ENCODE measurements at regions not wholly inside any gene's neighbourhood (a gene's known extent, or its start where the extent isn't known, plus 50 kb on each side); places are given as distances from the start of the nearest gene placed in this dataset.

DNA sequence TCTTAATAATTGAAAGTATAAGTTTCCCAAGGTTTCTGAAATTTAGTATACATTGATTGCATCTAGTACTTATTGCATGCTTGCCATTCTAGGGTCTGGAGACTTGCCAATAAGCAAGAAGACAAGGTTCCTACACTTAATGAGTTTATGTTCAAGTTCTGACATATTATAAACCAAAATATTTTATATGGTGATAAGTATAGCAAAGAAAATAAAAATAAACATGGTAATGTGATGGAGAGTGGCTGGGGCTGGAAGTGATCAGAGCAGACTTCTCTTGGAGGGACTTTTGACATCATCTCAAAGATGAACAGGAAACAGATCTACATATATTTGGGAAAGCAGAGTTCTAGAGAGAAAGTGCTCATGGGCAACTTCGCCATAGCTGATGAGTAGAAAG is 119.5 kb upstream of the EPHA4 start:
- no peak for DNase-seq (ENCODE audit: low read depth in 2 of 2)
- Histone ChIP-seq H3K9me3 (ENCODE audit: control insufficient read depth, insufficient read depth, low read depth, low read length) (no peaks in the 10 kb centered on the region), H3K79me2 (ENCODE audit: control insufficient read depth, insufficient read depth, low read length) (no peaks in the 10 kb centered on the region), H3K9ac (ENCODE audit: insufficient read depth, low read length) (no peak overlapping the region), H3K4me2 (ENCODE audit: extremely low read depth, insufficient read depth, low read length) (no peak overlapping the region), H2AFZ (ENCODE audit: low read length) (no peak overlapping the region), H3K27ac (ENCODE audit: insufficient read depth, low read length) (no peak overlapping the region), H3K4me3 (replicated peaks in 1 of 4; ENCODE audit: control extremely low read depth in 1 of 4, insufficient read depth in 1 of 4, low read depth in 3 of 4, low read length in 4 of 4) (no peak overlapping the region), H3K36me3 (ENCODE audit: control insufficient read depth, insufficient read depth, low read length) (no peaks in the 10 kb centered on the region), H4K20me1 (ENCODE audit: control insufficient read depth, extremely low read depth, insufficient read depth, low read length) (no peaks in the 10 kb centered on the region), H3K27me3 (ENCODE audit: control insufficient read depth, insufficient read depth, low read length) (no peaks in the 10 kb centered on the region), H3K4me1 (ENCODE audit: control insufficient read depth, extremely low read depth, insufficient read depth, low read length) (no peaks in the 10 kb centered on the region)
- TF ChIP-seq, protein P1, sequence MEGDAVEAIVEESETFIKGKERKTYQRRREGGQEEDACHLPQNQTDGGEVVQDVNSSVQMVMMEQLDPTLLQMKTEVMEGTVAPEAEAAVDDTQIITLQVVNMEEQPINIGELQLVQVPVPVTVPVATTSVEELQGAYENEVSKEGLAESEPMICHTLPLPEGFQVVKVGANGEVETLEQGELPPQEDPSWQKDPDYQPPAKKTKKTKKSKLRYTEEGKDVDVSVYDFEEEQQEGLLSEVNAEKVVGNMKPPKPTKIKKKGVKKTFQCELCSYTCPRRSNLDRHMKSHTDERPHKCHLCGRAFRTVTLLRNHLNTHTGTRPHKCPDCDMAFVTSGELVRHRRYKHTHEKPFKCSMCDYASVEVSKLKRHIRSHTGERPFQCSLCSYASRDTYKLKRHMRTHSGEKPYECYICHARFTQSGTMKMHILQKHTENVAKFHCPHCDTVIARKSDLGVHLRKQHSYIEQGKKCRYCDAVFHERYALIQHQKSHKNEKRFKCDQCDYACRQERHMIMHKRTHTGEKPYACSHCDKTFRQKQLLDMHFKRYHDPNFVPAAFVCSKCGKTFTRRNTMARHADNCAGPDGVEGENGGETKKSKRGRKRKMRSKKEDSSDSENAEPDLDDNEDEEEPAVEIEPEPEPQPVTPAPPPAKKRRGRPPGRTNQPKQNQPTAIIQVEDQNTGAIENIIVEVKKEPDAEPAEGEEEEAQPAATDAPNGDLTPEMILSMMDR (conservative IDR thresholded peaks at IDR 0.05 in 1 of 2, IDR thresholded peaks at IDR 0.05 in 1 of 2; ENCODE audit: low read depth in 1 of 2, low read length in 2 of 2), result no peak
- no peak for TF ChIP-seq EZH2 (IDR thresholded peaks at IDR 0.05; ENCODE audit: low read length, missing control alignments)

DNA sequence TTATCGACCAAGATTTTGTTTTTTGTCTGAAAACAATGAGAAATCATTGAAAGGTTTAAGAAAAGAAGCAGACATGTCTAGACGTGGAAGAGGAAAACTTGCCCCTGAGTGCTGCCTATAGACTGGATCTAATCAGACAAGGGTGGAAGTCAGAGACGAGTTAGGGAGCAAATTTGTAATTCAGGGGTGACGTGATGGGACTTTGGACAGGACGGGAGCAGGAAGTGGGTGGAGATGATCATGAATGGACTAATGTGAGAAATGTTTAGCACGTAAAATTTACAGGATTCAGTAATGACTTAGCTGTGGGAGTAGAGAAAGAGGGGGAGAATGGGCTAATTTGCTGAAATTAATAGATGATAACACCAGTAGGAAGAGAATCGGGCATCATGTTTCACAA is 117.0 kb upstream of the EPHA4 start:
- no peak for DNase-seq (ENCODE audit: low read depth in 2 of 2)
- no peaks in the 10 kb centered on the region for H3K36me3 ChIP-seq (ENCODE audit: control insufficient read depth, insufficient read depth, low read length)
- TF ChIP-seq, protein P1 (conservative IDR thresholded peaks at IDR 0.05 in 1 of 2, IDR thresholded peaks at IDR 0.05 in 1 of 2; ENCODE audit: low read depth in 1 of 2, low read length in 2 of 2), result no peak
- TF ChIP-seq EZH2 (IDR thresholded peaks at IDR 0.05; ENCODE audit: low read length, missing control alignments), result no peak
- H3K27me3 ChIP-seq (ENCODE audit: control insufficient read depth, insufficient read depth, low read length), result no peaks in the 10 kb centered on the region
- H3K4me3 ChIP-seq (replicated peaks in 1 of 4; ENCODE audit: control extremely low read depth in 1 of 4, insufficient read depth in 1 of 4, low read depth in 3 of 4, low read length in 4 of 4), result no peak overlapping the region
- H3K79me2 ChIP-seq (ENCODE audit: control insufficient read depth, insufficient read depth, low read length), result no peaks in the 10 kb centered on the region
- no peaks in the 10 kb centered on the region for H3K4me1 ChIP-seq (ENCODE audit: control insufficient read depth, extremely low read depth, insufficient read depth, low read length)
- no peak overlapping the region for H3K27ac ChIP-seq (ENCODE audit: insufficient read depth, low read length)
- no peaks in the 10 kb centered on the region for H4K20me1 ChIP-seq (ENCODE audit: control insufficient read depth, extremely low read depth, insufficient read depth, low read length)
- no peak overlapping the region for H3K4me2 ChIP-seq (ENCODE audit: extremely low read depth, insufficient read depth, low read length)
- H3K9me3 ChIP-seq (ENCODE audit: control insufficient read depth, insufficient read depth, low read depth, low read length), result no peaks in the 10 kb centered on the region
- H2AFZ ChIP-seq (ENCODE audit: low read length), result no peak overlapping the region
- no peak overlapping the region for H3K9ac ChIP-seq (ENCODE audit: insufficient read depth, low read length)

GRCh38 chr2:221680548-221680947 is 108.4 kb upstream of the EPHA4 start:
- Histone ChIP-seq H4K20me1 (ENCODE audit: control insufficient read depth, extremely low read depth, insufficient read depth, low read length) (no peaks in the 10 kb centered on the region), H3K4me1 (ENCODE audit: control insufficient read depth, extremely low read depth, insufficient read depth, low read length) (no peaks in the 10 kb centered on the region), H3K79me2 (ENCODE audit: control insufficient read depth, insufficient read depth, low read length) (no peaks in the 10 kb centered on the region), H3K36me3 (ENCODE audit: control insufficient read depth, insufficient read depth, low read length) (no peaks in the 10 kb centered on the region), H3K9me3 (ENCODE audit: control insufficient read depth, insufficient read depth, low read depth, low read length) (no peaks in the 10 kb centered on the region), H2AFZ (ENCODE audit: low read length) (no peak overlapping the region), H3K4me2 (ENCODE audit: extremely low read depth, insufficient read depth, low read length) (no peak overlapping the region), H3K27ac (ENCODE audit: insufficient read depth, low read length) (no peak overlapping the region), H3K4me3 (replicated peaks in 1 of 4; ENCODE audit: control extremely low read depth in 1 of 4, insufficient read depth in 1 of 4, low read depth in 3 of 4, low read length in 4 of 4) (no peak overlapping the region), H3K9ac (ENCODE audit: insufficient read depth, low read length) (no peak overlapping the region), H3K27me3 (ENCODE audit: control insufficient read depth, insufficient read depth, low read length) (no peaks in the 10 kb centered on the region)
- no peak for DNase-seq (ENCODE audit: low read depth in 2 of 2)
- TF ChIP-seq, protein P1 (conservative IDR thresholded peaks at IDR 0.05 in 1 of 2, IDR thresholded peaks at IDR 0.05 in 1 of 2; ENCODE audit: low read depth in 1 of 2, low read length in 2 of 2), result no peak
- no peak for TF ChIP-seq EZH2 (IDR thresholded peaks at IDR 0.05; ENCODE audit: low read length, missing control alignments)
